GM12892 (cell line): ENCODE measurements at regions not wholly inside any gene's neighbourhood (a gene's known extent, or its start where the extent isn't known, plus 50 kb on each side); places are given as distances from the start of the nearest gene placed in this dataset.
"Not testable (repeated sequence)": the region's sequence is repeated elsewhere in the genome, so short reads cannot be mapped to it uniquely, and the experiment has no call there.

Experiments used
- DNase-seq: peaks from one replicate; pipeline ENCODE4 v3.0.0; 2011; ENCODE audit not compliant: insufficient read length
- FAIRE-seq: peaks from 2 replicates; lab custom pipeline; 2011; peaks lifted over from hg19 to GRCh38; lab: Jason Lieb, UNC
- POLR2A ChIP-seq: IDR thresholded peaks from 2 replicates; pipeline ENCODE4 v1.6.1; 2011; ENCODE audit warnings: low read depth, low read length, control low read depth
- POLR2AphosphoS5 ChIP-seq: IDR thresholded peaks from 2 replicates; pipeline ENCODE4 v1.6.1; 2011; ENCODE audit warnings: low read depth, low read length, control low read depth
- TAF1 ChIP-seq: IDR thresholded peaks from 2 replicates; pipeline ENCODE4 v1.6.1; 2011; ENCODE audit warnings: low read depth, mild to moderate bottlenecking, control low read depth, low read length, borderline replicate concordance

DNA sequence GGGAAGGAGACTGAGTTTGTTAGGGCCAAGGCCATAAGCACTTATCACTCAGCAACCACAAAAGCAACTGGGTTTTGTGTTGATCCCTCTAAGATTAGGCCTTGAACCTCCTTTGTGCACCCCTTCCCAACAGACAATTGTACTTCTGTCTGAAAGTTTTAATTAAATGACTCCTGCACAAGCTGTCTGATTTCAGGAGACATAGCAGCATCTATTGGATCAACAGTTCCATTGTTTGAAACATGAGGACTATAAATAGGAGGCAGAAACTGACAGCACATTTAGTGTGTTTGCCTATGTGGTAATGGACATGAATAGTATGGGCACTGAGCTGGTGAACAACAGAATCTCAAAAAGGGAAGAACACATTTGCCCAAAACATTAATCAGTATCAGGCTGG is 167.3 kb upstream of the KCNJ6 start:
- FAIRE-seq (no peak), DNase-seq (no peak)
- TF ChIP-seq POLR2AphosphoS5 (no peak), POLR2A (no peak), TAF1 (no peak)

DNA sequence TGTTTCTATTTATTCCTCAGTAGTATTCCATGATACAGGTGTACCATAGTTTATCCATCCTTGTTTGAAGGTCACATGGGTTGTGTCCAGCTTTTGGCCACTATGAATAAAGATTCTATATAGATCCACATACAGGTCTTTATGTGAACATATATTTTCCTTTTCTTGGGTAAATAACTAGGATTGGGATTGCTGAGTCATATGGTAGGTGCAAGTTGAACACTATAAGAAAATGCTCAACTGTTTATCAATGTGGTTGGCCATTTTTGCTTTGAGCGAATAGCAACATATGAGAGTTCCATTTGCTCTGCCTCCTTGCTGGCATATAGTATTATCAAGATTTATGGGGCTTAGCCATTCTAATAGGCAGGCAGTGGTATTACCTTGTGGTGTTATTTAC is 170.2 kb upstream of the KCNJ15 start:
- DNase-seq, result no peak
- no peak for FAIRE-seq
- no peak for TF ChIP-seq TAF1
- TF ChIP-seq POLR2A, result no peak
- TF ChIP-seq POLR2AphosphoS5, result no peak

- DNase-seq (no peak), FAIRE-seq (no peak)
- TF ChIP-seq POLR2A (no peak), TAF1 (no peak), POLR2AphosphoS5 (no peak)
Observed at GRCh38 chr21:38088916-38089762, 167.7 kb upstream of the KCNJ15 start.

DNA sequence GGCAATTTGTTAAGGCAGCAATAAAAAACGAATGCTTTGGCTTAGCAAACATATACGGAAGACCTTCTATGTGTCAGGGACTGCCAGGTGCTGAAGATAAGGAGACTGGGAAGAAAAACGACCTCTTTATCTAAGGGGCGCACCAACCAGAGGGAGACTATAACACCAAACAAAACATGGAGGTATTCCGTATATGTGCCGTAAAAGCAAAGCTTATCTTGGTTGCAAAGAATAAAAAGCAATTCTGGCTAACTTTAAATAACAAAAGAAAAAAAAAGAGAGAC is 167.1 kb upstream of the KCNJ15 start:
- no peak for TF ChIP-seq POLR2AphosphoS5
- no peak for DNase-seq

GRCh38 chr21:38091061-38091460 is 165.7 kb upstream of the KCNJ15 start:
- FAIRE-seq, DNase-seq: not testable (repeated sequence)

More for the DNA sequence above, 167.1 kb upstream of the KCNJ15 start:
- FAIRE-seq, result no peak

- DNase-seq, result no peak
- FAIRE-seq, result no peak
- TF ChIP-seq POLR2A, result no peak
- no peak for TF ChIP-seq TAF1
- TF ChIP-seq POLR2AphosphoS5, result no peak
Observed at GRCh38 chr21:38092051-38092450, 164.7 kb upstream of the KCNJ15 start.

DNA sequence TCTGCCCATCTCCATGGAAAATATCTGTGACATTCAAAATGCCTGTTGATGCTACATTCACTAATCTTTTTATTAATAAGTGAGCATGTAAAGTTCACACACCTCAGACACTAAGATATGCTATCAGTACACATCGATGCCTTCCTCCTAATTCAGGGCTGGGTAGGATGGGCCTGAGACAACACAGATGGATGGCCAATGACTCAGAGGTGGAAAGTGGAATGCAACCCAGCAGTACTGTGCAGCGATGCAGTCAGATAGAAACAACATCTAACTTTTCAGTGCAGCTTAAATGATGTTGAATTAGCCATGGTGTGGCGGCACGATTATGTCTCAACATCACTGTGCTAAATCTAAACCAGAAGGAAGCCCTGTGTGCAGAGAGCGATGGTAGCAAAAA is 161.6 kb upstream of the KCNJ15 start:
- no peak for FAIRE-seq
- TF ChIP-seq POLR2A, result no peak
- no peak for TF ChIP-seq POLR2AphosphoS5
- no peak for TF ChIP-seq TAF1
- no peak for DNase-seq

DNA sequence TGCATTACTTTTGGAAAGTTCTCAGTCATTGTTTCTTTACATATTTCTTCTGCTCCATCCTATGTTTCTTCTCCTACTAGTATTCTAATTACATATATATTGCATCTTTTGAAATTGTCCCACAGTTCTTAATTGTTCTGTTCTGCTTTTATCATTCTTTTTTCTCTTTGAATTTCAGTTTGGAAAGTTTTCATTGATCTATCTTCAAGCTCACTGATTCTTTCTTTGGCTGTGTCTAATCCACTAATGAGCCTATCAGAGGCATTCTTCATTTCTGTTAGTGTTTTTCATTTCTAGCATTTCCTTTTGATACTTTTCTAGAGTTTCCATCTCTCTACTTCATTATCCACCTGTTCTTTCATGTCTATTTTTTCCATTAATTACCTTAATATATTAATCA is 159.0 kb upstream of the KCNJ15 start:
- no peak for FAIRE-seq
- no peak for TF ChIP-seq POLR2AphosphoS5
- no peak for TF ChIP-seq TAF1
- TF ChIP-seq POLR2A, result no peak

GRCh38 chr21:38112219-38112789 is 144.5 kb upstream of the KCNJ15 start:
- FAIRE-seq (no peak), DNase-seq (no peak)
- no peak for TF ChIP-seq TAF1
- TF ChIP-seq POLR2A, result no peak
- TF ChIP-seq POLR2AphosphoS5, result no peak

More for the DNA sequence above, 159.0 kb upstream of the KCNJ15 start:
- DNase-seq, result no peak

- no peak for DNase-seq
- FAIRE-seq, result no peak
- TF ChIP-seq POLR2AphosphoS5, result no peak
- no peak for TF ChIP-seq TAF1
- no peak for TF ChIP-seq POLR2A
Observed at GRCh38 chr21:38114717-38115333, 142.0 kb upstream of the KCNJ15 start.

DNA sequence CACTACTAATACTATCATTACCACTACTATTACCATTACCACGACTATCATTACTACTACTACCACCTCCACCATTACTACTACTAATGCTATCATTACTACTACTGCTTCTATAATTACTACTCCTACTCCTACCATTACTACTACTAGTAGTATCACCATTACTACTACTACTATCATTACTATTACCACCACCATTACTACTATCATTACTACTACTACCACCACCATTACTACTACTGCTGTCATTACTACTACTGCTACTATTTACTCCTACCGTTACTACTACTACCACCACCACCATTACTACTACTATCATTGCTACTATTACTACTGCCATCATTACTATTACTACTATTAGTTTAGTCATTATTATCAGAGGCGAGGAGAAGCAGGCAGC is 140.9 kb upstream of the KCNJ15 start:
- no peak for FAIRE-seq
- TF ChIP-seq POLR2A, result no peak
- TF ChIP-seq POLR2AphosphoS5, result no peak
- no peak for TF ChIP-seq TAF1
- no peak for DNase-seq

DNA sequence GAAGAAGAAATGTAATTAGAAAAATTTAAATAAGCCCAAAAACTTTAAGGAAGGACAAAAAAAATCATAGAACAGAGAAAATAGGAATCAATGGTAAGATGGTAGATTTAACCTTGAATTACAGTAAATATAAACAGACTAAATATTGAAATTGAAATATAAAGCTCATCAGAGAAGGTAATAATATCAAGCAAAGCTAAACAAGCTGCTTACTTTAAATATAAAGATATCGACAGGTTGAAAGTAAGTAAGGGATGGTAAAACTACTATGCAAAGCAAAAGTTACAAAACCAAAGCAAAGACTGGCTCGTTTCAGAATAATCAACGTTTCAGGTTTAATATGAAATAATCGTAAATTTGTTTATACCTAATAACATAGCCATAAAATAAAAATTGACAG is 137.0 kb upstream of the KCNJ15 start:
- no peak for FAIRE-seq
- no peak for DNase-seq
- no peak for TF ChIP-seq TAF1
- no peak for TF ChIP-seq POLR2AphosphoS5
- no peak for TF ChIP-seq POLR2A

GRCh38 chr21:38120679-38120983 is 136.2 kb upstream of the KCNJ15 start:
- FAIRE-seq, DNase-seq: not testable (repeated sequence)
